ENCODE measurements at regions not wholly inside any gene's neighbourhood (a gene's known extent, or its start where the extent isn't known, plus 50 kb on each side); places are given as distances from the start of the nearest gene placed in this dataset.
A peak's percentile ranks its signal among the peaks of the same experiment; 100 is the strongest.

GRCh38 chr9:118596374-118597015, 772.7 kb downstream of the BRINP1 start:
- FAIRE-seq, result no peak

GRCh38 chr9:118606668-118607067, 762.6 kb downstream of the BRINP1 start:
- FAIRE-seq, result peak; percentile 66

GRCh38 chr9:118609355-118610044, 759.7 kb downstream of the BRINP1 start:
- FAIRE-seq, result peak; percentile 45

GRCh38 chr9:118612201-118612600, 757.0 kb downstream of the BRINP1 start:
- FAIRE-seq, result no peak

GRCh38 chr9:118613996-118614395, 755.2 kb downstream of the BRINP1 start:
- FAIRE-seq, result peak; percentile 100

GRCh38 chr9:118618084-118618483, 751.2 kb downstream of the BRINP1 start:
- no peak for FAIRE-seq

- no peak for FAIRE-seq
These were observed 750.4 kb downstream of the BRINP1 start for GRCh38 chr9:118618849-118619248.

GRCh38 chr9:118624608-118625007, 744.6 kb downstream of the BRINP1 start:
- no peak for FAIRE-seq

- no peak for FAIRE-seq
These were observed 739.2 kb downstream of the BRINP1 start for GRCh38 chr9:118630079-118630478.

GRCh38 chr9:118630931-118631595, 738.2 kb downstream of the BRINP1 start:
- no peak for FAIRE-seq

GRCh38 chr9:118631956-118632355, 737.3 kb downstream of the BRINP1 start:
- no peak for FAIRE-seq

GRCh38 chr9:118635416-118635815, 733.8 kb downstream of the BRINP1 start:
- peak; percentile 85 for FAIRE-seq

- no peak for FAIRE-seq
These were observed 731.6 kb downstream of the BRINP1 start for GRCh38 chr9:118637681-118638080.

GRCh38 chr9:118640836-118641560, 728.2 kb downstream of the BRINP1 start:
- FAIRE-seq, result no peak

- FAIRE-seq, result no peak
These were observed 726.1 kb downstream of the BRINP1 start for GRCh38 chr9:118643118-118643517.

GRCh38 chr9:118644066-118644465, 725.2 kb downstream of the BRINP1 start:
- FAIRE-seq, result no peak

GRCh38 chr9:118647331-118647730, 721.9 kb downstream of the BRINP1 start:
- FAIRE-seq, result no peak

GRCh38 chr9:118650417-118650816, 718.8 kb downstream of the BRINP1 start:
- no peak for FAIRE-seq

GRCh38 chr9:118651511-118651910, 717.7 kb downstream of the BRINP1 start:
- FAIRE-seq, result no peak

- FAIRE-seq, result no peak
These were observed 717.0 kb downstream of the BRINP1 start for GRCh38 chr9:118652258-118652657.

GRCh38 chr9:118652912-118653311, 716.3 kb downstream of the BRINP1 start:
- no peak for FAIRE-seq

GRCh38 chr9:118659011-118659410, 710.2 kb downstream of the BRINP1 start:
- FAIRE-seq, result no peak

- no peak for FAIRE-seq
These were observed 703.9 kb downstream of the BRINP1 start for GRCh38 chr9:118665226-118665919.
